ENCODE measurements at regions not wholly inside any gene's neighbourhood (a gene's known extent, or its start where the extent isn't known, plus 50 kb on each side); places are given as distances from the start of the nearest gene placed in this dataset.
"Not testable (repeated sequence)": the region's sequence is repeated elsewhere in the genome, so short reads cannot be mapped to it uniquely, and the experiment has no call there.

- not testable (repeated sequence) for TF ChIP-seq CTCF, POLR2A (IDR thresholded peaks at IDR 0.05)
These were observed 104.2 kb downstream of the CDRT15L2 start for GRCh38 chr17:20683651-20684229.

Data from tibial nerve (tissue), 3 donors.